C4-2B (cell line): ENCODE measurements at regions not wholly inside any gene's neighbourhood (a gene's known extent, or its start where the extent isn't known, plus 50 kb on each side); places are given as distances from the start of the nearest gene placed in this dataset.

Experiments used
- ZFX ChIP-seq: fragments of 450-650 bp; IDR thresholded peaks from 2 replicates; pipeline ENCODE4 v1.6.1; 2017
- TF ChIP-seq, protein P1 (sequence below): fragments of 450-650 bp; conservative IDR thresholded peaks from 2 replicates; pipeline ENCODE4 v1.5.1; 2017; ENCODE audit warnings: mild to moderate bottlenecking

DNA sequence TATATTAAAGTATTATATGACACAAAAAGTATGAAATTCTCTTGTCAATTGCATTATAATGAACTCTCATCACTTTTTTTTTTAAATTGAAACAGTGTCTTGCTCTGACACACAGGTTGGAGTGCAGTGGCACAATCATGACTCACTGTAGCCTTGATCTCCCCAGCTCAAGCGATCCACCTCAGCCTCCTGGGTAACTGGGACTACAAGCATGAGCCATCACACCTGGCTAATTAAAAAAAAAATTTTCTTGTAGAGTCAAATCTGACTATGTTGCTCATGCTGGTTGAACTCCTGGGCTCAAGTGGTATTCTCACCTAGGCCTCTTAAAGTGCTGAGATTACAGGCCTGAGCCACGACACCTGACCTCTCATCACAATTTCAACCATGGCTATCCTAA lies 259.3 kb downstream of the S1PR1 start:
- TF ChIP-seq, protein P1, sequence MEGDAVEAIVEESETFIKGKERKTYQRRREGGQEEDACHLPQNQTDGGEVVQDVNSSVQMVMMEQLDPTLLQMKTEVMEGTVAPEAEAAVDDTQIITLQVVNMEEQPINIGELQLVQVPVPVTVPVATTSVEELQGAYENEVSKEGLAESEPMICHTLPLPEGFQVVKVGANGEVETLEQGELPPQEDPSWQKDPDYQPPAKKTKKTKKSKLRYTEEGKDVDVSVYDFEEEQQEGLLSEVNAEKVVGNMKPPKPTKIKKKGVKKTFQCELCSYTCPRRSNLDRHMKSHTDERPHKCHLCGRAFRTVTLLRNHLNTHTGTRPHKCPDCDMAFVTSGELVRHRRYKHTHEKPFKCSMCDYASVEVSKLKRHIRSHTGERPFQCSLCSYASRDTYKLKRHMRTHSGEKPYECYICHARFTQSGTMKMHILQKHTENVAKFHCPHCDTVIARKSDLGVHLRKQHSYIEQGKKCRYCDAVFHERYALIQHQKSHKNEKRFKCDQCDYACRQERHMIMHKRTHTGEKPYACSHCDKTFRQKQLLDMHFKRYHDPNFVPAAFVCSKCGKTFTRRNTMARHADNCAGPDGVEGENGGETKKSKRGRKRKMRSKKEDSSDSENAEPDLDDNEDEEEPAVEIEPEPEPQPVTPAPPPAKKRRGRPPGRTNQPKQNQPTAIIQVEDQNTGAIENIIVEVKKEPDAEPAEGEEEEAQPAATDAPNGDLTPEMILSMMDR: no peak
- no peak for TF ChIP-seq ZFX
